BE2C (cell line): ENCODE measurements at regions not wholly inside any gene's neighbourhood (a gene's known extent, or its start where the extent isn't known, plus 50 kb on each side); places are given as distances from the start of the nearest gene placed in this dataset.

Source experiments
- DNase-seq: peaks from one replicate; pipeline ENCODE4 v3.0.0-alpha.2; 2020
- H3K27me3 ChIP-seq: fragments of 250-450 bp; sonication (Bioruptor Pico); 2 replicates; pipeline ENCODE4 v1.5.1; 2020; ENCODE audit warnings: mild to moderate bottlenecking
- H3K36me3 ChIP-seq: fragments of 250-450 bp; sonication (Bioruptor Pico); 2 replicates; pipeline ENCODE4 v1.5.1; 2020; ENCODE audit warnings: mild to moderate bottlenecking
- H3K4me1 ChIP-seq: fragments of 250-450 bp; sonication (Bioruptor Pico); 2 replicates; pipeline ENCODE4 v1.5.1; 2020
- H3K4me3 ChIP-seq: 2 replicates; pipeline ENCODE4 v1.5.1; 2011; ENCODE audit warnings: low read depth, low read length
- H3K9me3 ChIP-seq: fragments of 250-450 bp; sonication (Bioruptor Pico); 2 replicates; pipeline ENCODE4 v1.5.1; 2020
- TF ChIP-seq, protein P1 (sequence below): IDR thresholded peaks from 2 replicates; pipeline ENCODE4 v1.5.1; 2012; ENCODE audit warnings: mild to moderate bottlenecking, low read depth, low read length

DNA sequence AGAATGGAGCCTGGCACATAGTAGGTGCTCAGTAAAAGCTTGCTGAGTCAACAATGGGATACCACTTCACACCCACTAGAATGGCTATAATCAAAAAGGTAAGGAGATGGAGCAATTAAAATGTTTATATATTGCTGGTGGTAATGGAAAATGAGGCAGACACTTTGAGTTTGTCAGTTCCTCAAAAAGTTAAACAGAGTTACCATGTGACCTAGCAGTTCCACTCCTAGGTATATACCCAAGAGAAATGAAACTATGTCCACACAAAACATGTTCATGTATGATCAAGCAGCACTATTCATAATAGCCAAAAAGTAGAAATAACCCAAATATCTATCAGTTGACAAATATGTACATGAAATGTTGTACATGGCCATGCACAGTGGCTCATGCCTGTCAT lies 74.8 kb upstream of the ECE1 start:
- no peaks in the 10 kb centered on the region for H3K9me3 ChIP-seq
- H3K4me1 ChIP-seq: no peaks in the 10 kb centered on the region
- H3K36me3 ChIP-seq: no peaks in the 10 kb centered on the region
- no peak for DNase-seq
- no peaks in the 10 kb centered on the region for H3K27me3 ChIP-seq
- TF ChIP-seq, protein P1, sequence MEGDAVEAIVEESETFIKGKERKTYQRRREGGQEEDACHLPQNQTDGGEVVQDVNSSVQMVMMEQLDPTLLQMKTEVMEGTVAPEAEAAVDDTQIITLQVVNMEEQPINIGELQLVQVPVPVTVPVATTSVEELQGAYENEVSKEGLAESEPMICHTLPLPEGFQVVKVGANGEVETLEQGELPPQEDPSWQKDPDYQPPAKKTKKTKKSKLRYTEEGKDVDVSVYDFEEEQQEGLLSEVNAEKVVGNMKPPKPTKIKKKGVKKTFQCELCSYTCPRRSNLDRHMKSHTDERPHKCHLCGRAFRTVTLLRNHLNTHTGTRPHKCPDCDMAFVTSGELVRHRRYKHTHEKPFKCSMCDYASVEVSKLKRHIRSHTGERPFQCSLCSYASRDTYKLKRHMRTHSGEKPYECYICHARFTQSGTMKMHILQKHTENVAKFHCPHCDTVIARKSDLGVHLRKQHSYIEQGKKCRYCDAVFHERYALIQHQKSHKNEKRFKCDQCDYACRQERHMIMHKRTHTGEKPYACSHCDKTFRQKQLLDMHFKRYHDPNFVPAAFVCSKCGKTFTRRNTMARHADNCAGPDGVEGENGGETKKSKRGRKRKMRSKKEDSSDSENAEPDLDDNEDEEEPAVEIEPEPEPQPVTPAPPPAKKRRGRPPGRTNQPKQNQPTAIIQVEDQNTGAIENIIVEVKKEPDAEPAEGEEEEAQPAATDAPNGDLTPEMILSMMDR: no peak
- H3K4me3 ChIP-seq: no peak overlapping the region

DNA sequence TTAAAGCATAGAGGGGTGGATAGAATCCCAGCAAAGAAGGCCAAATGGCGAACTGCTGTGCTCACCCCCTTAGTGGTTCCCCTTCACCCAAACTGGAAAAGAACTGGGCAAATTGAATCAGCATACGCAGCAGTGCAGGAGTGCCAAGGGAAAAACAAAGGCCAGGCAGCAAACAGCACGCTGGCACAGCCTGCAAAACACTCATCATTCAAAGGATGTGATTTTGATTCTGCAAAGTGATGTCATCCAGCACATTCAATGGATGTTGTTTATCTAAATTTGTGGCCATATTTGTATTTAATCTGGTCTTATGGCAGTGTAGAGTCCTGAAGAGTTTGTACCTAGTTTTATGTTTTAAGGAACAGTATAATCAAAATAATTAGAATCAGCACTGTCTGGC lies 71.8 kb upstream of the ECE1 start:
- Histone ChIP-seq H3K27me3 (no peaks in the 10 kb centered on the region), H3K4me3 (no peak overlapping the region), H3K4me1 (no peaks in the 10 kb centered on the region), H3K36me3 (no peaks in the 10 kb centered on the region), H3K9me3 (no peaks in the 10 kb centered on the region)
- TF ChIP-seq, protein P1: no peak
- DNase-seq: no peak

DNA sequence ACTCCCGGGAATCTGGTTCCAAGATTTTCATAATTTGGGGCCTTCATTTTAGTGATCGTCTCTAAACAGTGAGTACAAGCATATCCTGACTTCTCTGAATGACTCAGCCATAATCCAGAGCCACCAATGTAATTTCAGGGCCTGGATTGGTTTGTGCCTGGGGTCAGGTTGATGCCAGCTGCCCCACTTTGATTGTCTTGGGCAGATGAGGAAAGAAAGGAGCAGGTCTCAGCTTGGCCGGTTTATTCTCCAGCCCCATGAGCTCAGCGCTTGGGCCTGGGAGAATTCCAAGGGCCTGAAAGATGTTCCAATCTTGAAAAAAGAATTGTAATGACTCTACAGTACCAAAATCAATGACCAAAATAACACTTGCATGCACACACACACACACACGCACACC lies 71.2 kb upstream of the ECE1 start:
- DNase-seq: no peak
- H3K27me3 ChIP-seq: no peaks in the 10 kb centered on the region
- H3K9me3 ChIP-seq: no peaks in the 10 kb centered on the region
- no peaks in the 10 kb centered on the region for H3K36me3 ChIP-seq
- H3K4me3 ChIP-seq: no peak overlapping the region
- TF ChIP-seq, protein P1: no peak
- no peaks in the 10 kb centered on the region for H3K4me1 ChIP-seq

DNA sequence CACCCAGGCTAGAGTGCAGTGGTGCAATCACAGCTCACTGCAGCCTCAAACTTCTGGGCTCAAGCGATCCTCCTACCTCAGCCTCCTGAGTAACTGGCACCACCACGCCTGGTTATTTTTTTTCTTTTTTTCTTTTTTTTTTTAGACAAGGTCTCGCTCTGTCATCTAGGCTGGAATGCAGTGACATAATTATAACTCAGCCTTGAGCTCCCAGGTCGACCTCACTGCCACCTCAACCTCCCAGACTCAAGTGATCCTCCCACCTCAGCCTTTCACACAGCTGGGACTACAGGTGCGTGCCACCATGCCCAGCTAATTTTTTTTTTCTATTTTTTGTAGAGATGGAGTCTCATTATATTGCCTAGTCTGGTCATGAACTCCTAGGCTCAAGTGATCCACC lies 66.9 kb upstream of the ECE1 start:
- TF ChIP-seq, protein P1: no peak
- Histone ChIP-seq H3K4me1 (no peaks in the 10 kb centered on the region), H3K36me3 (no peaks in the 10 kb centered on the region), H3K27me3 (no peaks in the 10 kb centered on the region), H3K9me3 (no peaks in the 10 kb centered on the region), H3K4me3 (no peak overlapping the region)
- no peak for DNase-seq

DNA sequence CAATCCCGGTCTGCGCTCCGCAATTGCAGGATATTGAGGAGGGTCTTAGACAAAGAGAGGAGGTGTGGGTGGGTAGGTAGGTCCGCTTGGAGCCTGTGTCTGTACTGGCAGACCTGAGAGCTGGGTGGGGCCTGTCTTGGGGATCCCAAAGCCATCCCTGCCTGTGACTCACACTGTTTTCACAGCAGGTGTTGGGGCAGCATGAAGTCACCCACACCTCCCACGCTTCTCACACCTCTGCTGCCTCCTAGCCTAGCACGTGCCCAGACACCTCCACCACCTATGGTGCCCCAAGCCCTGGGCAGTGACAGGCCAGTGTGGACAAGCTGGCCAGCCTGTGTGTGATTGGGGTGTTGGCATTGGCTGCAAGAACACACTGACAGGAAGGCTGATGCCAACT lies 65.7 kb upstream of the ECE1 start:
- no peaks in the 10 kb centered on the region for H3K4me1 ChIP-seq
- H3K36me3 ChIP-seq: no peaks in the 10 kb centered on the region
- DNase-seq: no peak
- no peak overlapping the region for H3K4me3 ChIP-seq
- TF ChIP-seq, protein P1: no peak
- no peaks in the 10 kb centered on the region for H3K9me3 ChIP-seq
- H3K27me3 ChIP-seq: no peaks in the 10 kb centered on the region

DNA sequence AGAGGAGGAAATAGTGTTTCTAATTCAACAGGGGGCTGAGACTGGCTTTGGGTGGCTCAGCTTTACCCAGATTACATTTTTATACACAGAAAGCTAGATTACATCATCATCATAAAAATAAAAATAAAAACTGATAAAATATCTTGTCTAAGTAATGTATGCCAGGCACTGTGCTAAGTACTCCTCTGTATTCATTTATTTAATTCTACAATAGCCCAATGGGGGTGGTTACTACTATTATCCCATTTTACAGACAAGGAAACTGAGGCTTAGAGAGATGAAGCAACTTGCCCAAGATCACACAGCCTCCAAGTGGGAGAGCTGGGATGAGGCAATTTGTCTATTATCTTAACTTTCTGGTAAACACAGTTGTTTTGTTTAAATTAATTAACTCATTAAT lies 62.3 kb upstream of the ECE1 start:
- no peaks in the 10 kb centered on the region for H3K9me3 ChIP-seq
- no peaks in the 10 kb centered on the region for H3K36me3 ChIP-seq
- TF ChIP-seq, protein P1: no peak
- no peaks in the 10 kb centered on the region for H3K4me1 ChIP-seq
- no peak overlapping the region for H3K4me3 ChIP-seq
- DNase-seq: no peak
- H3K27me3 ChIP-seq: no peaks in the 10 kb centered on the region
